CD4-positive, alpha-beta T cell treated with Interleukin-4 for 1 hour (primary cell): ENCODE measurements at regions not wholly inside any gene's neighbourhood (a gene's known extent, or its start where the extent isn't known, plus 50 kb on each side); places are given as distances from the start of the nearest gene placed in this dataset.
"Not testable (repeated sequence)": the region's sequence is repeated elsewhere in the genome, so short reads cannot be mapped to it uniquely, and the experiment has no call there.

Source experiments
- DNase-seq, 2 donors: peaks; one replicate each; pipeline ENCODE4 v3.0.0-alpha.2; 2020 to 2022

- DNase-seq: no peak
These were observed 1317.2 kb downstream of the TBC1D22A start for GRCh38 chr22:48079505-48080290.

GRCh38 chr22:48078825-48079224 lies 1316.4 kb downstream of the TBC1D22A start:
- DNase-seq: no peak

- no peak for DNase-seq
These were observed 1315.2 kb downstream of the TBC1D22A start for GRCh38 chr22:48077699-48078098.

- no peak for DNase-seq
These were observed 1313.6 kb downstream of the TBC1D22A start for GRCh38 chr22:48076008-48076407.

- no peak for DNase-seq
These were observed 1313.2 kb downstream of the TBC1D22A start for GRCh38 chr22:48075604-48076003.

GRCh38 chr22:48072777-48073176 lies 1310.3 kb downstream of the TBC1D22A start:
- DNase-seq: no peak

- no peak for DNase-seq
These were observed 1309.4 kb downstream of the TBC1D22A start for GRCh38 chr22:48071828-48072227.

- no peak for DNase-seq
These were observed 1308.9 kb downstream of the TBC1D22A start for GRCh38 chr22:48071305-48071704.

- no peak for DNase-seq
These were observed 1308.3 kb downstream of the TBC1D22A start for GRCh38 chr22:48070760-48071159.

- DNase-seq: no peak
These were observed 1307.6 kb downstream of the TBC1D22A start for GRCh38 chr22:48070083-48070482.

GRCh38 chr22:48069256-48069655 lies 1306.8 kb downstream of the TBC1D22A start:
- no peak for DNase-seq

- DNase-seq: no peak
These were observed 1306.0 kb downstream of the TBC1D22A start for GRCh38 chr22:48068323-48068885.

- no peak for DNase-seq
These were observed 1303.4 kb downstream of the TBC1D22A start for GRCh38 chr22:48065892-48066291.

- DNase-seq: no peak
These were observed 1299.3 kb downstream of the TBC1D22A start for GRCh38 chr22:48061726-48062125.

GRCh38 chr22:48060266-48060665 lies 1297.8 kb downstream of the TBC1D22A start:
- no peak for DNase-seq

- DNase-seq: not testable (repeated sequence)
These were observed 1297.1 kb downstream of the TBC1D22A start for GRCh38 chr22:48059521-48059920.

GRCh38 chr22:48057116-48057835 lies 1294.8 kb downstream of the TBC1D22A start:
- no peak for DNase-seq

GRCh38 chr22:48055827-48056226 lies 1293.4 kb downstream of the TBC1D22A start:
- DNase-seq: no peak

GRCh38 chr22:48055185-48055584 lies 1292.7 kb downstream of the TBC1D22A start:
- DNase-seq: no peak

GRCh38 chr22:48054596-48054995 lies 1292.1 kb downstream of the TBC1D22A start:
- DNase-seq: no peak

GRCh38 chr22:48053973-48054372 lies 1291.5 kb downstream of the TBC1D22A start:
- DNase-seq: no peak

- DNase-seq: no peak
These were observed 1291.0 kb downstream of the TBC1D22A start for GRCh38 chr22:48053486-48053885.

GRCh38 chr22:48052621-48052890 lies 1290.1 kb downstream of the TBC1D22A start:
- no peak for DNase-seq
